ENCODE measurements at regions not wholly inside any gene's neighbourhood (a gene's known extent, or its start where the extent isn't known, plus 50 kb on each side); places are given as distances from the start of the nearest gene placed in this dataset.

DNA sequence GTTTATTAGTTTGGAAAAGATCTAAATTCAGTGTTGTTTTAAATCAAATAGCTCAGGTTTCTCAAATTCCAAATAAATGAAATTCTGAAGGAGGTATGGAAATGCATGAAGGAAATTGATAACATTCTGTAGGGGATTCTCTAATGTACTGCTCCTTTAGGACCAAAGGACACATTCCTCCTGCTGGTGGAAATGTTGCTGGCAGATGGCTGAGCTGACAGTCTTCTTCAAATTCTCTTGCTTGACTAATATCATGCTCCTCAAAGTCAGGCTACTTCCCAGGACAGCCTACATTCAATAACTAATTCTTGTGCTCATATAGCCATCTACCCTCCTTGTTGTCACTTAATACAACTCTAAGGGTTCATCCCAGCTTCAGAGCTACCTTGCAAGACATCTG, 1118.5 kb downstream of the PCDH9 start:
- TF ChIP-seq TCF4 (CRISPR knock-in tag; IDR thresholded peaks at IDR 0.05; ENCODE audit: borderline replicate concordance) (no peak), ESRRG (CRISPR knock-in tag; IDR thresholded peaks at IDR 0.05) (no peak), CSDC2 (CRISPR knock-in tag; IDR thresholded peaks at IDR 0.05) (no peak)
